ENCODE measurements at regions not wholly inside any gene's neighbourhood (a gene's known extent, or its start where the extent isn't known, plus 50 kb on each side); places are given as distances from the start of the nearest gene placed in this dataset.

DNA sequence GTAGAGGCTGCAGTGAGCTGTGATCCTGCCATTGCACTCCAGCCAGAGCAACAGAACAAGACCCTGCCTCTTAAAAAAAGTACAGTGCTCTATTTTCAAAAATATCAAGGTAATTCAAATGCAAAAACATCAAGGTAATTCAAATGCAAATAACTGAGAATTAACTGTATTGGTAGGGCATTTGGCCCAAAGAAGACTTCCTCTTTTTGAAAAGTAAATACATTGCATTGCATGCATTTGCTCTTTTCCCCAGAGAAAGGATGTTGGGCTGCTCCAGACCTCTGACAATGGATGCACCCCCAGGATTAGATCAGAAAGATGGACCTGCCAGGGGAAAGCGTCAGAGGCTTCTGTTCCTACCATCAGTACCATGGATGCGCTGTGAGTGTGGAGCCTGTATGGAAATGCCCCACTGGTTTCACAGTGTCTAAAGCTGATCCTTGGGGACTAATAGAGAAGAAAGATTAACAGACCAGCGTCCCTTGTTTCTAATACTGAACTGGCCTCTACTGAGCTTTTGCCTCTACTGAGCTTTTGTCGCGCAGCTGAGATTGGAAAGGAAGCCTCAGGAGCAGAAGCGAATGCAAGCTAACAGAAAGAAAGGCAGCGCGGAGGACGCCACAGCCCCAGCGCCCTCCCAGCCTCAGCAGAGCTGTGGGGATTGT is 93.5 kb upstream of the LYZL2 start:
- in situ Hi-C loops (cut with HindIII; ENCODE audit: extremely low pct_ligation_motif_present, low pct_unique_long_range_greater_than_20kb), result no loop called here
- TF ChIP-seq MAF1 (CRISPR knock-in tag; IDR thresholded peaks at IDR 0.05; ENCODE audit: borderline replicate concordance), result no peak
- no peak for TF ChIP-seq JARID2 (CRISPR knock-in tag; IDR thresholded peaks at IDR 0.05; ENCODE audit: insufficient replicate concordance)
- TF ChIP-seq, protein P1, sequence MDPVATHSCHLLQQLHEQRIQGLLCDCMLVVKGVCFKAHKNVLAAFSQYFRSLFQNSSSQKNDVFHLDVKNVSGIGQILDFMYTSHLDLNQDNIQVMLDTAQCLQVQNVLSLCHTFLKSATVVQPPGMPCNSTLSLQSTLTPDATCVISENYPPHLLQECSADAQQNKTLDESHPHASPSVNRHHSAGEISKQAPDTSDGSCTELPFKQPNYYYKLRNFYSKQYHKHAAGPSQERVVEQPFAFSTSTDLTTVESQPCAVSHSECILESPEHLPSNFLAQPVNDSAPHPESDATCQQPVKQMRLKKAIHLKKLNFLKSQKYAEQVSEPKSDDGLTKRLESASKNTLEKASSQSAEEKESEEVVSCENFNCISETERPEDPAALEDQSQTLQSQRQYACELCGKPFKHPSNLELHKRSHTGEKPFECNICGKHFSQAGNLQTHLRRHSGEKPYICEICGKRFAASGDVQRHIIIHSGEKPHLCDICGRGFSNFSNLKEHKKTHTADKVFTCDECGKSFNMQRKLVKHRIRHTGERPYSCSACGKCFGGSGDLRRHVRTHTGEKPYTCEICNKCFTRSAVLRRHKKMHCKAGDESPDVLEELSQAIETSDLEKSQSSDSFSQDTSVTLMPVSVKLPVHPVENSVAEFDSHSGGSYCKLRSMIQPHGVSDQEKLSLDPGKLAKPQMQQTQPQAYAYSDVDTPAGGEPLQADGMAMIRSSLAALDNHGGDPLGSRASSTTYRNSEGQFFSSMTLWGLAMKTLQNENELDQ (CRISPR knock-in tag; IDR thresholded peaks at IDR 0.05; ENCODE audit: borderline replicate concordance), result no peak
- no peak for TF ChIP-seq ZNF768 (CRISPR knock-in tag; IDR thresholded peaks at IDR 0.05)
- TF ChIP-seq, protein P2, sequence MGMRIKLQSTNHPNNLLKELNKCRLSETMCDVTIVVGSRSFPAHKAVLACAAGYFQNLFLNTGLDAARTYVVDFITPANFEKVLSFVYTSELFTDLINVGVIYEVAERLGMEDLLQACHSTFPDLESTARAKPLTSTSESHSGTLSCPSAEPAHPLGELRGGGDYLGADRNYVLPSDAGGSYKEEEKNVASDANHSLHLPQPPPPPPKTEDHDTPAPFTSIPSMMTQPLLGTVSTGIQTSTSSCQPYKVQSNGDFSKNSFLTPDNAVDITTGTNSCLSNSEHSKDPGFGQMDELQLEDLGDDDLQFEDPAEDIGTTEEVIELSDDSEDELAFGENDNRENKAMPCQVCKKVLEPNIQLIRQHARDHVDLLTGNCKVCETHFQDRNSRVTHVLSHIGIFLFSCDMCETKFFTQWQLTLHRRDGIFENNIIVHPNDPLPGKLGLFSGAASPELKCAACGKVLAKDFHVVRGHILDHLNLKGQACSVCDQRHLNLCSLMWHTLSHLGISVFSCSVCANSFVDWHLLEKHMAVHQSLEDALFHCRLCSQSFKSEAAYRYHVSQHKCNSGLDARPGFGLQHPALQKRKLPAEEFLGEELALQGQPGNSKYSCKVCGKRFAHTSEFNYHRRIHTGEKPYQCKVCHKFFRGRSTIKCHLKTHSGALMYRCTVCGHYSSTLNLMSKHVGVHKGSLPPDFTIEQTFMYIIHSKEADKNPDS (CRISPR knock-in tag; IDR thresholded peaks at IDR 0.05), result no peak
- TF ChIP-seq, protein P3, sequence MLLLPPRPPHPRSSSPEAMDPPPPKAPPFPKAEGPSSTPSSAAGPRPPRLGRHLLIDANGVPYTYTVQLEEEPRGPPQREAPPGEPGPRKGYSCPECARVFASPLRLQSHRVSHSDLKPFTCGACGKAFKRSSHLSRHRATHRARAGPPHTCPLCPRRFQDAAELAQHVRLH (CRISPR knock-in tag; IDR thresholded peaks at IDR 0.05; ENCODE audit: borderline replicate concordance, low read depth), result no peak
- TF ChIP-seq, protein P4, sequence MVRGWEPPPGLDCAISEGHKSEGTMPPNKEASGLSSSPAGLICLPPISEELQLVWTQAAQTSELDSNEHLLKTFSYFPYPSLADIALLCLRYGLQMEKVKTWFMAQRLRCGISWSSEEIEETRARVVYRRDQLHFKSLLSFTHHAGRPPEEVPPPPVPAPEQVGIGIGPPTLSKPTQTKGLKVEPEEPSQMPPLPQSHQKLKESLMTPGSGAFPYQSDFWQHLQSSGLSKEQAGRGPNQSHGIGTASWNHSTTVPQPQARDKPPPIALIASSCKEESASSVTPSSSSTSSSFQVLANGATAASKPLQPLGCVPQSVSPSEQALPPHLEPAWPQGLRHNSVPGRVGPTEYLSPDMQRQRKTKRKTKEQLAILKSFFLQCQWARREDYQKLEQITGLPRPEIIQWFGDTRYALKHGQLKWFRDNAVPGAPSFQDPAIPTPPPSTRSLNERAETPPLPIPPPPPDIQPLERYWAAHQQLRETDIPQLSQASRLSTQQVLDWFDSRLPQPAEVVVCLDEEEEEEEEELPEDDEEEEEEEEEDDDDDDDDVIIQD (CRISPR knock-in tag; IDR thresholded peaks at IDR 0.05; ENCODE audit: low read depth), result no peak
- TF ChIP-seq ZFX (CRISPR knock-in tag; IDR thresholded peaks at IDR 0.05; ENCODE audit: low read depth), result no peak
- no peak for TF ChIP-seq HOXA5 (CRISPR knock-in tag; IDR thresholded peaks at IDR 0.05)
- TF ChIP-seq MBNL3 (CRISPR knock-in tag; conservative IDR thresholded peaks at IDR 0.05), result no peak
- no peak for TF ChIP-seq ZNF431 (CRISPR knock-in tag; IDR thresholded peaks at IDR 0.05; ENCODE audit: borderline replicate concordance, low read depth)
- no peak for TF ChIP-seq ZNF354B (CRISPR knock-in tag; IDR thresholded peaks at IDR 0.05)
- TF ChIP-seq, protein P5, sequence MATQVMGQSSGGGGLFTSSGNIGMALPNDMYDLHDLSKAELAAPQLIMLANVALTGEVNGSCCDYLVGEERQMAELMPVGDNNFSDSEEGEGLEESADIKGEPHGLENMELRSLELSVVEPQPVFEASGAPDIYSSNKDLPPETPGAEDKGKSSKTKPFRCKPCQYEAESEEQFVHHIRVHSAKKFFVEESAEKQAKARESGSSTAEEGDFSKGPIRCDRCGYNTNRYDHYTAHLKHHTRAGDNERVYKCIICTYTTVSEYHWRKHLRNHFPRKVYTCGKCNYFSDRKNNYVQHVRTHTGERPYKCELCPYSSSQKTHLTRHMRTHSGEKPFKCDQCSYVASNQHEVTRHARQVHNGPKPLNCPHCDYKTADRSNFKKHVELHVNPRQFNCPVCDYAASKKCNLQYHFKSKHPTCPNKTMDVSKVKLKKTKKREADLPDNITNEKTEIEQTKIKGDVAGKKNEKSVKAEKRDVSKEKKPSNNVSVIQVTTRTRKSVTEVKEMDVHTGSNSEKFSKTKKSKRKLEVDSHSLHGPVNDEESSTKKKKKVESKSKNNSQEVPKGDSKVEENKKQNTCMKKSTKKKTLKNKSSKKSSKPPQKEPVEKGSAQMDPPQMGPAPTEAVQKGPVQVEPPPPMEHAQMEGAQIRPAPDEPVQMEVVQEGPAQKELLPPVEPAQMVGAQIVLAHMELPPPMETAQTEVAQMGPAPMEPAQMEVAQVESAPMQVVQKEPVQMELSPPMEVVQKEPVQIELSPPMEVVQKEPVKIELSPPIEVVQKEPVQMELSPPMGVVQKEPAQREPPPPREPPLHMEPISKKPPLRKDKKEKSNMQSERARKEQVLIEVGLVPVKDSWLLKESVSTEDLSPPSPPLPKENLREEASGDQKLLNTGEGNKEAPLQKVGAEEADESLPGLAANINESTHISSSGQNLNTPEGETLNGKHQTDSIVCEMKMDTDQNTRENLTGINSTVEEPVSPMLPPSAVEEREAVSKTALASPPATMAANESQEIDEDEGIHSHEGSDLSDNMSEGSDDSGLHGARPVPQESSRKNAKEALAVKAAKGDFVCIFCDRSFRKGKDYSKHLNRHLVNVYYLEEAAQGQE (IDR thresholded peaks at IDR 0.05; ENCODE audit: borderline replicate concordance in 1 of 2, low read depth in 1 of 2, low read length in 2 of 2), result no peak

More for the DNA sequence above, 93.5 kb upstream of the LYZL2 start:
- Histone ChIP-seq H2AFZ (ENCODE audit: low read length) (no peak overlapping the region), H3K36me3 (replicated peaks in 1 of 2; ENCODE audit: control insufficient read depth in 1 of 2, insufficient read depth in 2 of 2, low read length in 2 of 2) (no peaks in the 10 kb centered on the region), H3K9ac (ENCODE audit: insufficient read depth, low read depth, low read length) (no peak overlapping the region), H3K27ac (ENCODE audit: extremely low read length, insufficient read depth, low read length) (no peak overlapping the region), H3K9me3 (ENCODE audit: low read length) (no peaks in the 10 kb centered on the region), H3K79me2 (ENCODE audit: insufficient read depth, low read length) (no peaks in the 10 kb centered on the region), H3K4me3 (replicated peaks in 1 of 3; ENCODE audit: insufficient read depth in 1 of 3, low read depth in 2 of 3, low read length in 3 of 3) (no peak overlapping the region), H4K20me1 (ENCODE audit: insufficient read depth, low read length) (no peaks in the 10 kb centered on the region), H3K27me3 (ENCODE audit: control insufficient read depth in 1 of 2, insufficient read depth in 2 of 2, low read length in 2 of 2) (peaks cover 5 to 23% of the 10 kb centered on the region in 2 experiments; a peak in 2 of 5 replicates), H3K4me1 (ENCODE audit: insufficient read depth, low read length) (peaks cover 25% of the 10 kb centered on the region), H3K4me2 (ENCODE audit: low read depth, low read length) (no peak overlapping the region)
- ATAC-seq (no peak), FAIRE-seq (no peak), DNase-seq (ENCODE audit: low spot score) (no peak)
- CTCF ChIA-PET (ENCODE audit: low intra/inter-chr PET ratio, low total read pairs), result no interaction called here
- WGBS (ENCODE audit: low lambda C conversion rate), result 70% methylated on average over 10 of the region's 10 CpGs
- BruUV-seq (replicated peaks), result no TSS peak
- POLR2A ChIA-PET, result no interaction called here
- intact Hi-C loops (cut with micrococcal nuclease; ENCODE audit: unreplicated experiment), result loop anchor here (10.0 kb wide), 2 partner anchors 772 to 1472 kb away; no protein-coding TSS in a partner anchor

Measured in HepG2 (cell line).